IMR-90 (cell line): ENCODE measurements at regions not wholly inside any gene's neighbourhood (a gene's known extent, or its start where the extent isn't known, plus 50 kb on each side); places are given as distances from the start of the nearest gene placed in this dataset.

Source experiments
- ATAC-seq: fragments of 200-7000 bp; cut with Tn5 transposase; 2 replicates; pipeline ENCODE4 v1.9.1; 2020; ENCODE audit warnings: low read depth, mild to moderate bottlenecking, moderate library complexity
- BruUV-seq: library from RNA; stranded (reverse); fragments of 400-500 nt; replicated peaks from 2 replicates; lab custom pipeline; 2021; lab: Mats Ljungman, UMichigan
- CTCF ChIA-PET: fragments of 300-600 bp; formaldehyde crosslinking; extraction: SDS; loops from one replicate; lab custom pipeline; 2021; ENCODE audit warnings: antibody characterized with exemption; lab: Yijun Ruan, JAX
- POLR2A ChIA-PET: fragments of 300-600 bp; sonication (Branson Sonifier 250); formaldehyde crosslinking; loops from one replicate; lab custom pipeline; 2022; ENCODE audit warnings: antibody characterized with exemption; ENCODE audit not compliant: unreplicated experiment; lab: Charles Lee
- DNase-seq: peaks from one replicate; pipeline ENCODE4 v3.0.0; 2013
- H2AFZ ChIP-seq: replicated peaks from 2 replicates; pipeline ENCODE3; 2013; ENCODE audit warnings: low read length, mild to moderate bottlenecking; ENCODE audit not compliant: poor library complexity
- H2AK5ac ChIP-seq: 2 replicates; pipeline ENCODE4 v1.6.1; 2013; ENCODE audit warnings: low read depth, low read length, inconsistent platforms
- H2AK9ac ChIP-seq: replicated peaks from 2 replicates; pipeline ENCODE3; 2013; ENCODE audit warnings: mild to moderate bottlenecking, low read depth, low read length, moderate library complexity; ENCODE audit not compliant: poor library complexity
- H2BK120ac ChIP-seq: 2 replicates; pipeline ENCODE4 v1.6.1; 2013; ENCODE audit warnings: low read depth, low read length, inconsistent platforms
- H2BK15ac ChIP-seq: 3 replicates; pipeline ENCODE4 v1.6.1; 2013; ENCODE audit warnings: low read depth, low read length, inconsistent platforms
- H2BK20ac ChIP-seq: 2 replicates; pipeline ENCODE4 v1.6.1; 2013; ENCODE audit warnings: low read depth, mild to moderate bottlenecking, inconsistent platforms, low read length, moderate library complexity
- H2BK5ac ChIP-seq: 2 replicates; pipeline ENCODE4 v1.6.1; 2013; ENCODE audit warnings: mild to moderate bottlenecking, low read depth, low read length, inconsistent platforms; ENCODE audit not compliant: poor library complexity, severe bottlenecking
- H3K14ac ChIP-seq: replicated peaks from 2 replicates; pipeline ENCODE4 v1.6.1; 2013; ENCODE audit warnings: low read depth, low read length, inconsistent platforms
- H3K18ac ChIP-seq: 2 replicates; pipeline ENCODE4 v1.6.1; 2013; ENCODE audit warnings: low read depth, low read length, control low read depth
- H3K23ac ChIP-seq: 2 replicates; pipeline ENCODE4 v1.6.1; 2013; ENCODE audit warnings: low read depth, low read length, inconsistent platforms
- H3K27ac ChIP-seq: 2 replicates; pipeline ENCODE4 v1.5.1; 2013; ENCODE audit warnings: mild to moderate bottlenecking, control low read depth, low read length; ENCODE audit not compliant: insufficient read depth
- H3K27me3 ChIP-seq: 2 replicates; pipeline ENCODE4 v1.6.1; 2013; ENCODE audit warnings: low read length; ENCODE audit not compliant: control insufficient read depth, insufficient read depth
- H3K36me3 ChIP-seq: 2 replicates; pipeline ENCODE4 v1.6.1; 2013; ENCODE audit warnings: low read length, mixed read lengths; ENCODE audit not compliant: control insufficient read depth, insufficient read depth
- H3K4ac ChIP-seq: 2 replicates; pipeline ENCODE4 v1.6.1; 2013; ENCODE audit warnings: low read depth, low read length, inconsistent platforms
- H3K4me1 ChIP-seq: 2 replicates; pipeline ENCODE4 v1.6.1; 2013; ENCODE audit warnings: low read length, mixed read lengths; ENCODE audit not compliant: control insufficient read depth, insufficient read depth
- H3K4me2 ChIP-seq: 2 replicates; pipeline ENCODE4 v1.6.1; 2013; ENCODE audit warnings: low read depth, mild to moderate bottlenecking, control low read depth, low read length, moderate library complexity
- H3K4me3 ChIP-seq: 2 replicates; pipeline ENCODE4 v1.5.1; 2013; ENCODE audit warnings: low read depth, mild to moderate bottlenecking, control low read depth, low read length, moderate library complexity; ENCODE audit not compliant: insufficient read depth
- H3K56ac ChIP-seq: 2 replicates; pipeline ENCODE4 v1.6.1; 2013; ENCODE audit warnings: low read length, inconsistent platforms; ENCODE audit not compliant: insufficient read depth; ENCODE audit errors: extremely low read depth
- H3K79me1 ChIP-seq, 2 experiments: 2 replicates each; pipeline ENCODE4 v1.6.1; 2013; ENCODE audit warnings: low read length in 2 of 2, inconsistent platforms in 1 of 2, low read depth in 1 of 2
- H3K9ac ChIP-seq: 2 replicates; pipeline ENCODE4 v1.6.1; 2013; ENCODE audit warnings: low read depth, low read length, control low read depth
- H3K9me1 ChIP-seq: 2 replicates; pipeline ENCODE4 v1.6.1; 2013; ENCODE audit warnings: low read length, inconsistent platforms; ENCODE audit not compliant: insufficient read depth
- H3K9me3 ChIP-seq: 2 replicates; pipeline ENCODE4 v1.6.1; 2013; ENCODE audit warnings: low read length; ENCODE audit not compliant: control insufficient read depth, insufficient read depth
- H4K20me1 ChIP-seq: 2 replicates; pipeline ENCODE4 v1.6.1; 2013; ENCODE audit warnings: low read length, inconsistent platforms; ENCODE audit not compliant: insufficient read depth
- H4K5ac ChIP-seq: 2 replicates; pipeline ENCODE4 v1.6.1; 2013; ENCODE audit warnings: mild to moderate bottlenecking, low read depth, low read length, control low read depth
- H4K8ac ChIP-seq, 2 experiments: 2 replicates each; pipeline ENCODE4 v1.6.1; 2013; ENCODE audit warnings: low read depth in 2 of 2, low read length in 2 of 2, control low read depth in 1 of 2, inconsistent platforms in 1 of 2
- H4K91ac ChIP-seq: 2 replicates; pipeline ENCODE4 v1.6.1; 2013; ENCODE audit warnings: low read depth, low read length, inconsistent platforms; ENCODE audit not compliant: insufficient read depth
- BHLHE40 ChIP-seq: fragments of 150-350 bp; IDR thresholded peaks from 2 replicates; pipeline ENCODE4 v1.6.1; 2016; ENCODE audit warnings: mild to moderate bottlenecking, low read depth, low read length
- CHD1 ChIP-seq: IDR thresholded peaks from 2 replicates; pipeline ENCODE4 v1.6.1; 2012; ENCODE audit warnings: low read depth, low read length, improper control_type of control experiment
- POLR2A ChIP-seq: IDR thresholded peaks from 2 replicates; pipeline ENCODE4 v1.6.1; 2012; ENCODE audit warnings: mild to moderate bottlenecking, low read depth, low read length
- RCOR1 ChIP-seq: IDR thresholded peaks from 2 replicates; pipeline ENCODE4 v1.6.1; 2012; ENCODE audit warnings: mild to moderate bottlenecking, low read length, improper control_type of control experiment; ENCODE audit not compliant: insufficient replicate concordance
- SMC3 ChIP-seq: fragments of 150-350 bp; IDR thresholded peaks from 2 replicates; pipeline ENCODE4 v1.6.1; 2016; ENCODE audit warnings: low read depth, mild to moderate bottlenecking, antibody characterized with exemption, low read length, moderate library complexity
- USF2 ChIP-seq: fragments of 150-350 bp; IDR thresholded peaks from 2 replicates; pipeline ENCODE4 v1.6.1; 2017; ENCODE audit warnings: mild to moderate bottlenecking, antibody characterized with exemption, low read length, low read depth
- WGBS, 2 experiments: methylation state at CpG; one replicate each; pipeline versions ENCODE4 v1.1.5 to v1.1.7; 2013; ENCODE audit warnings: missing lambda C conversion rate in 2 of 2; ENCODE audit not compliant: insufficient read length in 1 of 2; ENCODE audit errors: extremely low coverage in 2 of 2; 5-methylcytosine and 5-hydroxymethylcytosine counted together
- dilution Hi-C: fragments of 300-500 bp; cut with HindIII; formaldehyde crosslinking; loops from one replicate; pipeline ENCODE4 v1.14.3; 2018; ENCODE audit warnings: low sequenced_read_pairs; ENCODE audit not compliant: unreplicated experiment
- in situ Hi-C: fragments of 300-500 bp; cut with MboI; formaldehyde crosslinking; loops from 3 replicates; pipeline ENCODE4 v1.14.3; 2019; ENCODE audit warnings: low sequenced_read_pairs, inconsistent platforms, mixed read lengths
- intact Hi-C: fragments of 100-400 bp; cut with micrococcal nuclease; formaldehyde crosslinking; loops from 2 replicates; pipeline ENCODE4 v1.10.0; 2022

GRCh38 chr2:33652830-33653229 is 53.7 kb upstream of the FAM98A start:
- in situ Hi-C loops = no loop called here
- Histone ChIP-seq H3K36me3 (no peaks in the 10 kb centered on the region), H2AK9ac (no peak overlapping the region), H3K18ac (no peak overlapping the region), H3K56ac (no peak overlapping the region), H2BK15ac (no peak overlapping the region), H3K27me3 (no peaks in the 10 kb centered on the region), H2BK5ac (no peak overlapping the region), H4K5ac (no peak overlapping the region), H4K20me1 (no peaks in the 10 kb centered on the region), H3K23ac (no peak overlapping the region), H2AFZ (no peak overlapping the region), H3K4me2 (no peak overlapping the region), H4K91ac (no peak overlapping the region), H3K9ac (no peak overlapping the region), H3K4me1 (no peaks in the 10 kb centered on the region), H3K4ac (no peak overlapping the region), H3K14ac (no peak overlapping the region), H2AK5ac (no peak overlapping the region), H3K27ac (no peak overlapping the region), H3K9me3 (no peaks in the 10 kb centered on the region), H3K79me1 (no peaks in the 10 kb centered on the region), H2BK20ac (no peak overlapping the region), H3K9me1 (no peaks in the 10 kb centered on the region), H3K4me3 (no peak overlapping the region), H2BK120ac (no peak overlapping the region), H4K8ac (no peak overlapping the region)
- TF ChIP-seq BHLHE40 (no peak), SMC3 (no peak), POLR2A (no peak), CHD1 (no peak), RCOR1 (no peak), USF2 (no peak)
- POLR2A ChIA-PET = no interaction called here
- intact Hi-C loops = no loop called here
- DNase-seq (no peak), ATAC-seq (no peak)
- dilution Hi-C loops = no loop called here
- CTCF ChIA-PET = no interaction called here
- no CpG with 5 or more reads among the region's 1 CpG for WGBS, 2 experiments
- no TSS peak for BruUV-seq
